HUES6 (cell line): ENCODE measurements at regions not wholly inside any gene's neighbourhood (a gene's known extent, or its start where the extent isn't known, plus 50 kb on each side); places are given as distances from the start of the nearest gene placed in this dataset.

Source experiments
- H3K27ac ChIP-seq: 2 replicates; pipeline ENCODE4 v1.7.0; 2013; ENCODE audit warnings: low read depth, mild to moderate bottlenecking, low read length, inconsistent platforms
- H3K27me3 ChIP-seq: 2 replicates; pipeline ENCODE4 v1.6.1; 2013; ENCODE audit warnings: low read length; ENCODE audit not compliant: control insufficient read depth, insufficient read depth
- H3K36me3 ChIP-seq: 2 replicates; pipeline ENCODE4 v1.6.1; 2013; ENCODE audit warnings: low read length; ENCODE audit not compliant: control insufficient read depth, insufficient read depth
- H3K4me1 ChIP-seq: 2 replicates; pipeline ENCODE4 v1.6.1; 2013; ENCODE audit warnings: low read length; ENCODE audit not compliant: control insufficient read depth, insufficient read depth
- H3K4me3 ChIP-seq: 2 replicates; pipeline ENCODE4 v1.5.1; 2013; ENCODE audit warnings: low read depth, low read length
- H3K9ac ChIP-seq: one replicate; pipeline ENCODE4 v1.6.1; 2013; ENCODE audit warnings: mild to moderate bottlenecking, low read length
- H3K9me3 ChIP-seq: 2 replicates; pipeline ENCODE4 v1.6.1; 2013; ENCODE audit warnings: low read depth, low read length; ENCODE audit not compliant: control insufficient read depth, insufficient read depth

GRCh38 chr9:22204240-22204639 lies 195.1 kb upstream of the CDKN2B start:
- no peaks in the 10 kb centered on the region for H3K36me3 ChIP-seq
- H3K27ac ChIP-seq, result no peak overlapping the region
- H3K4me3 ChIP-seq, result no peak overlapping the region
- no peaks in the 10 kb centered on the region for H3K27me3 ChIP-seq
- H3K4me1 ChIP-seq, result no peaks in the 10 kb centered on the region; the same call in 1 of the 2 replicates
- H3K9me3 ChIP-seq, result no peaks in the 10 kb centered on the region
- no peak overlapping the region for H3K9ac ChIP-seq

- Histone ChIP-seq H3K27me3 (no peaks in the 10 kb centered on the region), H3K4me1 (no peaks in the 10 kb centered on the region; the same call in 1 of the 2 replicates), H3K9me3 (no peaks in the 10 kb centered on the region), H3K36me3 (no peaks in the 10 kb centered on the region), H3K4me3 (no peak overlapping the region), H3K9ac (no peak overlapping the region), H3K27ac (no peak overlapping the region)
These were observed 197.7 kb upstream of the CDKN2B start for GRCh38 chr9:22206833-22207232.

- Histone ChIP-seq H3K27me3 (no peaks in the 10 kb centered on the region), H3K27ac (no peak overlapping the region), H3K4me1 (no peaks in the 10 kb centered on the region), H3K36me3 (no peaks in the 10 kb centered on the region), H3K4me3 (no peak overlapping the region), H3K9ac (no peak overlapping the region), H3K9me3 (no peaks in the 10 kb centered on the region)
These were observed 199.9 kb upstream of the CDKN2B start for GRCh38 chr9:22208846-22209585.

- H3K36me3 ChIP-seq, result no peaks in the 10 kb centered on the region
- no peaks in the 10 kb centered on the region for H3K27me3 ChIP-seq
- H3K9me3 ChIP-seq, result no peaks in the 10 kb centered on the region
- no peak overlapping the region for H3K4me3 ChIP-seq
- no peak overlapping the region for H3K9ac ChIP-seq
- no peaks in the 10 kb centered on the region for H3K4me1 ChIP-seq
- no peak overlapping the region for H3K27ac ChIP-seq
These were observed 201.2 kb upstream of the CDKN2B start for GRCh38 chr9:22210262-22210661.

- no peak overlapping the region for H3K27ac ChIP-seq
These were observed 201.8 kb upstream of the CDKN2B start for GRCh38 chr9:22210936-22211335.

GRCh38 chr9:22211588-22212360 lies 202.7 kb upstream of the CDKN2B start:
- H3K27ac ChIP-seq, result no peak overlapping the region
- no peaks in the 10 kb centered on the region for H3K9me3 ChIP-seq
- H3K9ac ChIP-seq, result no peak overlapping the region
- H3K27me3 ChIP-seq, result no peaks in the 10 kb centered on the region
- H3K4me3 ChIP-seq, result no peak overlapping the region
- H3K4me1 ChIP-seq, result no peaks in the 10 kb centered on the region
- H3K36me3 ChIP-seq, result no peaks in the 10 kb centered on the region

More at GRCh38 chr9:22210936-22211335, 201.8 kb upstream of the CDKN2B start:
- Histone ChIP-seq H3K27me3 (no peaks in the 10 kb centered on the region), H3K9ac (no peak overlapping the region), H3K4me3 (no peak overlapping the region), H3K9me3 (no peaks in the 10 kb centered on the region), H3K36me3 (no peaks in the 10 kb centered on the region), H3K4me1 (no peaks in the 10 kb centered on the region)

- Histone ChIP-seq H3K9ac (no peak overlapping the region), H3K27ac (no peak overlapping the region), H3K36me3 (no peaks in the 10 kb centered on the region), H3K9me3 (no peaks in the 10 kb centered on the region), H3K4me1 (no peaks in the 10 kb centered on the region), H3K4me3 (no peak overlapping the region), H3K27me3 (no peaks in the 10 kb centered on the region)
These were observed 204.9 kb upstream of the CDKN2B start for GRCh38 chr9:22214021-22214420.

GRCh38 chr9:22214497-22215031 lies 205.5 kb upstream of the CDKN2B start:
- no peak overlapping the region for H3K9ac ChIP-seq
- no peak overlapping the region for H3K4me3 ChIP-seq
- H3K36me3 ChIP-seq, result no peaks in the 10 kb centered on the region
- no peaks in the 10 kb centered on the region for H3K4me1 ChIP-seq
- H3K27ac ChIP-seq, result no peak overlapping the region
- no peaks in the 10 kb centered on the region for H3K9me3 ChIP-seq
- H3K27me3 ChIP-seq, result no peaks in the 10 kb centered on the region

- Histone ChIP-seq H3K36me3 (no peaks in the 10 kb centered on the region), H3K9ac (no peak overlapping the region), H3K4me1 (no peaks in the 10 kb centered on the region)
These were observed 206.4 kb upstream of the CDKN2B start for GRCh38 chr9:22215521-22215920.

GRCh38 chr9:22216730-22217172 lies 207.6 kb upstream of the CDKN2B start:
- no peaks in the 10 kb centered on the region for H3K27me3 ChIP-seq
- H3K27ac ChIP-seq, result no peak overlapping the region
- H3K9ac ChIP-seq, result no peak overlapping the region
- no peaks in the 10 kb centered on the region for H3K9me3 ChIP-seq
- no peaks in the 10 kb centered on the region for H3K36me3 ChIP-seq
- no peak overlapping the region for H3K4me3 ChIP-seq
- H3K4me1 ChIP-seq, result no peaks in the 10 kb centered on the region

More at GRCh38 chr9:22215521-22215920, 206.4 kb upstream of the CDKN2B start:
- Histone ChIP-seq H3K27ac (no peak overlapping the region), H3K27me3 (no peaks in the 10 kb centered on the region), H3K4me3 (no peak overlapping the region), H3K9me3 (no peaks in the 10 kb centered on the region)

GRCh38 chr9:22217254-22217653 lies 208.1 kb upstream of the CDKN2B start:
- Histone ChIP-seq H3K4me3 (no peak overlapping the region), H3K9me3 (no peaks in the 10 kb centered on the region), H3K4me1 (no peaks in the 10 kb centered on the region), H3K27ac (no peak overlapping the region), H3K27me3 (no peaks in the 10 kb centered on the region), H3K9ac (no peak overlapping the region), H3K36me3 (no peaks in the 10 kb centered on the region)
